Esophagus squamous epithelium (tissue), 4 donors: ENCODE measurements at regions not wholly inside any gene's neighbourhood (a gene's known extent, or its start where the extent isn't known, plus 50 kb on each side); places are given as distances from the start of the nearest gene placed in this dataset.

ENCODE experiments used
- CTCF ChIP-seq, 6 experiments: fragments of 450-650 bp in 4 of 6; fragments of 200-600 bp in 2 of 6; sonication (generic) in 2 of 6; IDR thresholded peaks; one replicate each; pipeline ENCODE4 v1.5.1; 2016 to 2019; ENCODE audit warnings: antibody characterized with exemption in 6 of 6, mild to moderate bottlenecking in 4 of 6, moderate library complexity in 4 of 6
- POLR2A ChIP-seq, 4 donors: fragments of 450-650 bp; IDR thresholded peaks; one replicate each; pipeline ENCODE4 v1.6.1; 2017; ENCODE audit warnings: antibody characterized with exemption in 4 of 4, mild to moderate bottlenecking in 4 of 4, moderate library complexity in 3 of 4

DNA sequence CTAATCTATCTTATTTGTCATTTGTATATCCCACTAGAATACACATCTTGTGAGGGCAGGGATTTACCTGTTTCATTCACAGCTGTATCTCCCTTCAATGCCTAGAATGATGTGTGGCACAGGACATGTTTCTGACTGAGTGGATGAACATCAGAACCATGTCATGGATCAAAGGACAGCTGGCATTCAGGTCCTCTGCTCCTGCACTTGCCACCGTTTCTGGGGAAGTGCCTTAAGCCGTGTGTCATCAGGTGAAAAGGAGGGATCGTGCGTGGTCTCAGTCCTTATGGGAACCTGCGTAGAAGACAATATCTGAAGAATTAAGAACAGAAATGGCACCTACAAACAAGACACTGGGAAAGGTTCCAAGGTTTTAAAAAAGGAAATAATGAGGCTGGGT is 206.1 kb upstream of the GATA6 start:
- TF ChIP-seq CTCF (IDR thresholded peaks at IDR 0.05) (no peak), POLR2A (IDR thresholded peaks at IDR 0.05) (no peak)
